GM12878 (cell line): ENCODE measurements at regions not wholly inside any gene's neighbourhood (a gene's known extent, or its start where the extent isn't known, plus 50 kb on each side); places are given as distances from the start of the nearest gene placed in this dataset.

Experiments used
- ATAC-seq: fragments of 200-7000 bp; cut with Tn5 transposase; 3 replicates; pipeline ENCODE4 v1.9.1; 2020; ENCODE audit warnings: mild to moderate bottlenecking, moderate library complexity
- BruUV-seq: library from RNA; stranded (reverse); fragments of 400-500 nt; replicated peaks from 2 replicates; lab custom pipeline; 2021; lab: Mats Ljungman, UMichigan
- CTCF ChIA-PET: fragments of 300-600 bp; sonication (Branson Sonifier 250); formaldehyde crosslinking; extraction: SDS; loops from one replicate; lab custom pipeline; 2021; ENCODE audit warnings: inconsistent platforms; lab: Yijun Ruan, JAX
- POLR2A ChIA-PET: fragments of 350-600 bp; formaldehyde crosslinking; extraction: SDS; loops from one replicate; lab custom pipeline; 2021; ENCODE audit warnings: inconsistent platforms; lab: Charles Lee
- RAD21 ChIA-PET: fragments of 300-600 bp; sonication (Branson Sonifier 250); formaldehyde crosslinking; loops from one replicate; lab custom pipeline; 2023; ENCODE audit warnings: antibody characterized with exemption; ENCODE audit not compliant: unreplicated experiment; lab: Charles Lee
- SMC1A ChIA-PET: fragments of 300-600 bp; sonication (Branson Sonifier 250); formaldehyde crosslinking; loops from one replicate; lab custom pipeline; 2023; ENCODE audit not compliant: unreplicated experiment, uncharacterized antibody; lab: Charles Lee
- DNase-seq: peaks from one replicate; pipeline ENCODE4 v3.0.0-alpha.2; 2011; ENCODE audit warnings: low read depth, low spot score
- FAIRE-seq: peaks from 3 replicates; lab custom pipeline; 2011; peaks lifted over from hg19 to GRCh38; lab: Jason Lieb, UNC
- H2AFZ ChIP-seq: 2 replicates; pipeline ENCODE4 v1.6.0; 2011; ENCODE audit warnings: low read depth, low read length, control low read depth; ENCODE audit not compliant: control insufficient read depth
- H3K27ac ChIP-seq: 2 replicates; pipeline ENCODE4 v1.5.1; 2011; ENCODE audit warnings: control low read depth; ENCODE audit not compliant: control insufficient read depth, insufficient read depth
- H3K27me3 ChIP-seq, 2 experiments: replicated peaks in 1 of 2; 2 replicates each; pipeline versions ENCODE4 v1.6.0 to v1.6.1; 2011; ENCODE audit warnings: low read length in 1 of 2; ENCODE audit not compliant: control insufficient read depth in 2 of 2, insufficient read depth in 2 of 2
- H3K36me3 ChIP-seq, 2 experiments: 2 replicates each; pipeline ENCODE4 v1.5.1; 2011; ENCODE audit warnings: low read length in 1 of 2; ENCODE audit not compliant: control insufficient read depth in 2 of 2, insufficient read depth in 2 of 2
- H3K4me1 ChIP-seq: 2 replicates; pipeline ENCODE4 v1.6.1; 2011; ENCODE audit warnings: mild to moderate bottlenecking, low read length, moderate library complexity, mixed read lengths; ENCODE audit not compliant: control insufficient read depth, insufficient read depth
- H3K4me2 ChIP-seq: 2 replicates; pipeline ENCODE4 v1.6.0; 2011; ENCODE audit warnings: control low read depth; ENCODE audit not compliant: control insufficient read depth, insufficient read depth
- H3K4me3 ChIP-seq: fragments of 200-600 bp; sonication (generic); 2 replicates; pipeline ENCODE4 v1.5.1; 2016
- H3K79me2 ChIP-seq: 2 replicates; pipeline ENCODE4 v1.6.0; 2011; ENCODE audit warnings: low read length; ENCODE audit not compliant: control insufficient read depth, insufficient read depth
- H3K9ac ChIP-seq: 2 replicates; pipeline ENCODE4 v1.8.0; 2011; ENCODE audit warnings: low read length, control low read depth, mixed read lengths; ENCODE audit not compliant: control insufficient read depth, insufficient read depth
- H3K9me3 ChIP-seq: replicated peaks from 3 replicates; pipeline ENCODE4 v1.5.1; 2011; ENCODE audit warnings: mild to moderate bottlenecking, low read length; ENCODE audit not compliant: control insufficient read depth, insufficient read depth
- H4K20me1 ChIP-seq: 2 replicates; pipeline ENCODE4 v1.6.0; 2011; ENCODE audit not compliant: control insufficient read depth, insufficient read depth
- CTCF ChIP-seq, 3 experiments: IDR thresholded peaks in 2 of 3; conservative IDR thresholded peaks in 1 of 3; 2 replicates each; pipeline ENCODE4 v1.5.1; 2011; ENCODE audit warnings: low read depth in 3 of 3, low read length in 3 of 3, mild to moderate bottlenecking in 3 of 3, control low read depth in 2 of 3, moderate library complexity in 2 of 3, inconsistent platforms in 1 of 3, mixed read lengths in 1 of 3; ENCODE audit not compliant: control insufficient read depth in 2 of 3, insufficient read depth in 1 of 3; ENCODE audit errors: extremely low read depth in 1 of 3
- LARP7 ChIP-seq: fragments of 450-650 bp; IDR thresholded peaks from 2 replicates; pipeline ENCODE4 v1.6.1; 2017; ENCODE audit warnings: mild to moderate bottlenecking
- RAD21 ChIP-seq: IDR thresholded peaks from 2 replicates; pipeline ENCODE4 v1.6.1; 2011; ENCODE audit warnings: mild to moderate bottlenecking, low read depth, low read length, moderate library complexity; ENCODE audit not compliant: insufficient read depth
- SMC3 ChIP-seq: IDR thresholded peaks from 2 replicates; pipeline ENCODE4 v1.6.1; 2011; ENCODE audit warnings: low read length, improper control_type of control experiment, borderline replicate concordance
- WGBS: methylation state at CpG from one replicate; pipeline ENCODE4 v1.1.6; 2016; ENCODE audit warnings: low lambda C conversion rate; ENCODE audit not compliant: insufficient replicate concordance, insufficient coverage; ENCODE audit errors: missing lambda C conversion rate; 5-methylcytosine and 5-hydroxymethylcytosine counted together
- in situ Hi-C: fragments of 300-500 bp; cut with MboI; formaldehyde crosslinking; loops from 9 replicates; pipeline ENCODE4 v1.14.3; 2018; ENCODE audit warnings: mixed read lengths
- intact Hi-C: fragments of 100-400 bp; cut with micrococcal nuclease; formaldehyde crosslinking; loops from one replicate; pipeline ENCODE4 v1.14.2; 2022; ENCODE audit not compliant: unreplicated experiment

- in situ Hi-C loops, result no loop called here
- ATAC-seq, result peak; percentile 22; the same call in 1 of the 3 replicates
Measured at GRCh38 chr1:229972600-229973296, 94.3 kb upstream of the GALNT2 start.

More at GRCh38 chr1:229972600-229973296, 94.3 kb upstream of the GALNT2 start:
- no peaks in the 10 kb centered on the region for H3K79me2 ChIP-seq
- no peak overlapping the region for H3K4me2 ChIP-seq
- no peaks in the 10 kb centered on the region for H3K4me1 ChIP-seq
- H2AFZ ChIP-seq, result no peak overlapping the region
- H3K9me3 ChIP-seq, result peaks cover 2% of the 10 kb centered on the region
- no peaks in the 10 kb centered on the region for H4K20me1 ChIP-seq
- no peaks in the 10 kb centered on the region for H3K27me3 ChIP-seq
- peak; percentile 20 to 26 (median 26); a peak in 5 of 6 replicates for TF ChIP-seq CTCF (IDR thresholded peaks at IDR 0.05 in 2 of 3, conservative IDR thresholded peaks at IDR 0.05 in 1 of 3; ENCODE audit: control insufficient read depth in 2 of 3, extremely low read depth in 1 of 3, insufficient read depth in 1 of 3, low read depth in 3 of 3, low read length in 3 of 3)
- peak; percentile 32; the same call in 1 of the 2 replicates for TF ChIP-seq SMC3
- no peak for TF ChIP-seq LARP7
- TF ChIP-seq RAD21, result peak; percentile 40; the same call in 1 of the 2 replicates
- WGBS, result 76% methylated on average over 9 of the region's 9 CpGs
- ChIA-PET SMC1A (interaction anchor here (1.1 kb wide), 1 partner anchor 10 kb away, joined by 3 read pairs; no protein-coding TSS in a partner anchor), CTCF (interaction anchor here (1.4 kb wide), 1 partner anchor 11 kb away, joined by 3 read pairs; no protein-coding TSS in a partner anchor), POLR2A (interaction anchor here (1.2 kb wide), 1 partner anchor 9 kb away, joined by 3 read pairs; no protein-coding TSS in a partner anchor), RAD21 (no interaction called here)
- H3K27ac ChIP-seq, result no peak overlapping the region
- H3K9ac ChIP-seq, result no peak overlapping the region
- BruUV-seq, result no TSS peak
- H3K36me3 ChIP-seq, result no peaks in the 10 kb centered on the region
- DNase-seq, result no peak
- intact Hi-C loops, result no loop called here
- FAIRE-seq, result no peak
- H3K4me3 ChIP-seq, result no peak overlapping the region
